SK-N-MC (cell line): ENCODE measurements at regions not wholly inside any gene's neighbourhood (a gene's known extent, or its start where the extent isn't known, plus 50 kb on each side); places are given as distances from the start of the nearest gene placed in this dataset.
"Not testable (repeated sequence)": the region's sequence is repeated elsewhere in the genome, so short reads cannot be mapped to it uniquely, and the experiment has no call there.

ENCODE experiments used
- DNase-seq: peaks from one replicate; pipeline ENCODE4 v3.0.0-alpha.2; 2011; ENCODE audit warnings: low read depth, low spot score
- H3K27ac ChIP-seq: fragments of 200-600 bp; sonication (generic); 2 replicates; pipeline ENCODE4 v1.5.1; 2016; ENCODE audit warnings: mixed run types
- H3K36me3 ChIP-seq: fragments of 200-600 bp; sonication (generic); 2 replicates; pipeline ENCODE4 v1.6.1; 2017; ENCODE audit warnings: antibody characterized with exemption, low read length, mixed read lengths; ENCODE audit not compliant: insufficient read depth
- H3K4me3 ChIP-seq: fragments of 200-600 bp; sonication (generic); 2 replicates; pipeline ENCODE4 v1.5.1; 2016
- H3K9ac ChIP-seq: fragments of 200-600 bp; sonication (generic); 2 replicates; pipeline ENCODE4 v1.8.0; 2017; ENCODE audit warnings: mixed run types, mixed read lengths; ENCODE audit not compliant: insufficient read length
- H3K9me3 ChIP-seq: fragments of 200-600 bp; sonication (generic); 2 replicates; pipeline ENCODE4 v1.6.1; 2017; ENCODE audit warnings: low read depth, mild to moderate bottlenecking, antibody characterized with exemption, low read length, moderate library complexity, mixed read lengths
- EZH2 ChIP-seq: fragments of 200-600 bp; sonication (generic); IDR thresholded peaks from one replicate; pipeline ENCODE4 v1.6.1; 2017; ENCODE audit warnings: antibody characterized with exemption
- FOXP2 ChIP-seq: optimal IDR thresholded peaks from 2 replicates; pipeline ENCODE3; 2011; ENCODE audit warnings: mild to moderate bottlenecking, moderate library complexity; ENCODE audit not compliant: insufficient read depth; ENCODE audit errors: extremely low read length, control extremely low read depth
- POLR2AphosphoS5 ChIP-seq: IDR thresholded peaks from 2 replicates; pipeline ENCODE4 v1.6.1; 2012; ENCODE audit warnings: mild to moderate bottlenecking, low read depth, low read length, borderline replicate concordance

DNA sequence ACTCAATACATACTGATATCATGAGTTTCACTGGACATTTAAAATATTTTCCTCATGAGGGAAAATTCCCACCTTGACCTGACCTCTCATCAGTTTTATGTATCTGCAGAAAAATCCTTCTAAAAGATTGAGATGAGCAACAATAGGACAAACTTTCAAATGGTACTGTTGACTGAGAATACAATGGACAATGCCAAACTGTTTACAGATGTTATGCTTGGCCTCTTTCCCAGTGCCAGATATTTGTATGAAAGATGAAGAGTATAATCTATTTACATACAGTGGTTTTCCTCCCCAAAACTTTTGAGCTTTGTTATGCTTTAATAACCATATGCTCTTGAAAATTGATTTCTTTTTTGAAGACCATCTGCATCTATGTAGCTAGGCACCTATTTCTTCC, 245.1 kb upstream of the RSPO3 start:
- Histone ChIP-seq H3K9me3 (no peaks in the 10 kb centered on the region), H3K4me3 (no peak overlapping the region), H3K36me3 (no peaks in the 10 kb centered on the region), H3K9ac (no peak overlapping the region), H3K27ac (no peak overlapping the region)
- TF ChIP-seq FOXP2 (no peak), EZH2 (no peak), POLR2AphosphoS5 (no peak)
- no peak for DNase-seq

DNA sequence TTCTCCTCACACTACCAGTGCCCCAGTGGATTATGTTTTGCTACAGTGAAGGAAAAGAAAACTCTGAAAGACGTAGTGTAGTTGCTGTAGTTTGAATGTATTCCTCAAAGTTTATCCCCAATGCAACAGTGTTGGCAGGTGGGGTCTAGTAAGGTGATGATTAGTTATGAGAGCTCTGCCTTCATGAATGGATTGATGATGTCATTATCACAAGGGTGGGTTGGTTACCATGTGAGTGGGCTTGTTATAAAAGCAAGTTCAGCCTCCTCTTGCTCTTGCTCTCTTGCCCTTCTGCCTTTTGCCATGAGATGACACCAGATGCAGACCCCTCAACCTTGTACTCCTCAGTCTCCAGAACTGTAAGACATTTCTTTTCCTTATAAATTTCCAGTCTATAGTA, 244.7 kb upstream of the RSPO3 start:
- Histone ChIP-seq H3K9ac (no peak overlapping the region), H3K4me3 (no peak overlapping the region), H3K27ac (no peak overlapping the region), H3K36me3 (no peaks in the 10 kb centered on the region), H3K9me3 (no peaks in the 10 kb centered on the region)
- TF ChIP-seq EZH2 (no peak), POLR2AphosphoS5 (no peak), FOXP2 (no peak)
- DNase-seq = no peak

DNA sequence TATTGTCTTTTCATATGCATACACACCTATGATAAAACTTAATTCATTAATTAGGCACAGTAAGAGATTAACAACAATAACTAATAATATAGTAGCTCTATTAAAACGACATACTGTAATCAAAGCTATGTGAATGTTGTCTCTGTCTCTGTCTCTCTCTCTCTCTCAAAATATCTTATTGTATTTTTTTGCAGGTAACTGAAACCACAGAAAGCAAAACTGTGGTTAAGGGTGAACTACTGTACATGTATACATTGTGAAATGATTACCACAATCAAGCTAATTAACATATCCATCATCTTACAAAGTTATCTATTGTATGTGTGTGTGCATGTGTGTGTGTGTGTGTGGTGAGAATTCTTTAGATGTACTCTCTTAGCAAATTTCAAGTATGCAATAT, 242.0 kb upstream of the RSPO3 start:
- Histone ChIP-seq H3K9me3 (no peaks in the 10 kb centered on the region), H3K9ac (no peak overlapping the region), H3K36me3 (no peaks in the 10 kb centered on the region), H3K27ac (no peak overlapping the region), H3K4me3 (no peak overlapping the region)
- TF ChIP-seq EZH2 = no peak
- no peak for TF ChIP-seq FOXP2
- TF ChIP-seq POLR2AphosphoS5 = no peak
- DNase-seq = no peak

DNA sequence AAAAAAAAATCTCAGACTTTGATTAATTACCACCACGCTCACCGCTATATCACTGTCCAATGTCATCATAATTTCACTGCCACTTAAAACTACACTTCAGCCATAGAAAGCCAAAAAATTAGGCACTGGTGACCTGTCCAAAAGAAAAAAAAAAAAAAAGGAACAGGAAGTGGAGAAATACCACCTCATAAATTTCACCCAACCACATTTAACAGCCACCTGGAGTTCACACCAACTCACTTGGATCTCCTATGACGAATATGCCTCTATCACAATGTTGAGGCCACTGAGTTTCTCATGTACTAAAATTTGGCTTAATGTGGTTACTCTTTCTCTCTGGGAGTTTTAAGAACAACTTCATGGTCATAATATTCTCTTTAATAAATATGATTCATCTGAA, 237.5 kb upstream of the RSPO3 start:
- DNase-seq = no peak
- H3K9me3 ChIP-seq = no peaks in the 10 kb centered on the region
- no peak overlapping the region for H3K9ac ChIP-seq
- H3K27ac ChIP-seq = no peak overlapping the region
- H3K36me3 ChIP-seq = no peaks in the 10 kb centered on the region
- TF ChIP-seq FOXP2 (no peak), EZH2 (no peak), POLR2AphosphoS5 (no peak)
- H3K4me3 ChIP-seq = no peak overlapping the region

DNA sequence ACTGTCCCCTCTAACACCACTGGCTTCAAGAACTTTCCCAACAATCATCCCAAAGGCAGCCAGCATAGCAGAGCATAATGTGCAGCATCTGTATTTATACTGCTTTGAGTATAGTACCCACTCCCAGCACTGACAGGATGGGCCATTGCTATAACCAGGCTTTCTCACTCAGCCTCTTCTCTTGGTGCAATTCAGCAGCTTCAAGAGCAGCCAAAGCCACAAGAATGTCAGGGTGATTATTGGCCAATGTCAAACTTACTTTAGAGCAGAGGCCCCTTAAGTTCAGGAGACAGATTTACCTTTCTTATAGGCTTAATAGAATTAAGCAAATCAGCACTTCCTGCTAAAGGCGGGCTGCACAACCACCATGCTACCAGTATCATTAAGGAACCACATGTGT, 232.4 kb upstream of the RSPO3 start:
- TF ChIP-seq EZH2 (no peak), POLR2AphosphoS5 (no peak), FOXP2 (no peak)
- no peak overlapping the region for H3K9ac ChIP-seq
- no peak for DNase-seq

DNA sequence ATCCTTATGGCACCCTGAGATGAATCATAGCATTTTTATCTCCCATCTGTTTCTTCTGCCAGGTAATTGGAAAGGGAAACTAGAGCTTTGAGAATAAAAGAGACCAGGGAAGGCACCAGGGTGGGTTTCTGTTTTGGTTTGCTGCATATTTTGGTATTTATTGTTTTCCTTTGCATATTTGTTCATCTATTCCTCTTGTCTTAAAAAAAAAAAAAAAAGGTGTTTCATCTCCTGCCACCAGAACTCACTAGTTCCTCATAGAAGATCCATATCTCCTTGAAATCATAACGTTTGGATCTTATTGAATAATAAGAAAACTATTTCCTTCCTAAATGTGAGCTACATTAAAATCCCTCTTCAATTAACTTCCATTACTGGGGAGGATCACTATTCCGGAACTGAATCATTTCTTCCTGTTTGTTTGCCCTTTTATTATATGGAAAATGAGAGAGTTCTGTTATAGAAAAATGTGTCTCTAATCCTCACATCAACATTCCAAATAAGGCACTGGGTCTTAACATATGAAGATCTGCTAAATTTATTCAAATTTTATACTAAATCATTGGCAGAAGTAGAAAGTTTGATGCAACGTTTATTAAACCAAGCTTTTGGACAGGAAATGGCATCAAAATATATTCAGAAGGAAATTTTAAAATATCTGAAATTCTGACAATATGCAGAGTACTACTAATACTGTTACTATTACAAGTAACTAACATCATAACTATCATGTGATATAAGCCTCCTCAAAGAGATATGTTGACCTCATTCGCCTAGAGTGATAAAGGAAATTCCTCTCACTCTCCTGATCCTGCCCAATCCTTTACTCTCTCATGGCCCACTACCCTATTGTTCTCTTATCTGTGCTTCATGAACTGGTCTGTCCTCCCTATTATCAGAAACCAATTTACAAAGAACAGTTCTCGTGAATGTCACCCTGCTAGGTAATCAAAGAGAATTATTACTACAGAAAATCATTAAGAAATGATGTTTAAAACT, 229.4 kb upstream of the RSPO3 start:
- no peak overlapping the region for H3K9ac ChIP-seq
- peak overlapping the region; percentile 52 for H3K27ac ChIP-seq
- H3K4me3 ChIP-seq = no peak overlapping the region
- DNase-seq = no peak
- H3K9me3 ChIP-seq = no peaks in the 10 kb centered on the region
- no peaks in the 10 kb centered on the region for H3K36me3 ChIP-seq
- TF ChIP-seq FOXP2 (no peak), EZH2 (no peak)

More for the DNA sequence above, 232.4 kb upstream of the RSPO3 start:
- H3K4me3 ChIP-seq = no peak overlapping the region
- H3K36me3 ChIP-seq = no peaks in the 10 kb centered on the region
- H3K27ac ChIP-seq = no peak overlapping the region
- no peaks in the 10 kb centered on the region for H3K9me3 ChIP-seq

DNA sequence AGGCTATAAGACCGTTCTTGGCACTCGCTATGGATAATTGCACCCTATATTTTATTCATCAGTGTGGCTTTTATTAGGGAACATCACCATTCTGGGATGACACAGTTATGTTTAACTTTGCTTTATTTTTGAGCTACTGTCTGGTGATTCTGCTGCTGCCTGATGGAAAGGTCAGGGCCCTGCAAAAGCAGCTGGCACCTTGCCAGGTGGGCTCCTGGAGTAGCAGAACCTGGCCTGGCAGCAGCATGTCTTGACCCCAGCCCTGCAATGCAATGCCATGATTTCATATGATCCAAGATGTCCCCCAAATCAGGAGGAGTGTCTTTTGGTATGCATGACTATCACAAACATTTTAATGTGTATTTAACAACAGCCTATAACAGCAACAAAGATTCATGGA, 228.4 kb upstream of the RSPO3 start:
- DNase-seq = no peak
- H3K36me3 ChIP-seq = no peaks in the 10 kb centered on the region
- H3K4me3 ChIP-seq = no peak overlapping the region
- no peak overlapping the region for H3K27ac ChIP-seq
- H3K9ac ChIP-seq = no peak overlapping the region
- no peaks in the 10 kb centered on the region for H3K9me3 ChIP-seq
- TF ChIP-seq POLR2AphosphoS5 = no peak
- no peak for TF ChIP-seq EZH2
- no peak for TF ChIP-seq FOXP2

DNA sequence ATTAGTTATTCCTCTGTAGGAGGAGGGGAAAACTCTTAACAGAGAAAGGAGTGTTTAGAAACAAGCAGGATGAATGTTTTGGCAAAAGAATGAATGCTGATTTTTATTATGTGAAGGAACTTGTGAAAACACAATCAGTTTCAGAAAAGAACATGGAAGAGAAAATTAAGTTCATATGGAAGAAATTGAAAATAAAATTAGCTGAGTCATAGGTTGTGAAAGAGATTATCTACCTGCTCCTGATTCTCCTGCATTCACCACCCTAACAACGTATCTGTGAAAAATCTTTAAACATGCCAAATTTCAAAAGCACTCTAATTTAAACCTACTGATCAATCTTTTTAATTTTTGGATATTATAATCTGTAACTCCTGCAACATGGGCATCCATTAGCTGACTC, 227.3 kb upstream of the RSPO3 start:
- Histone ChIP-seq H3K36me3 (no peaks in the 10 kb centered on the region), H3K9me3 (no peaks in the 10 kb centered on the region), H3K27ac (no peak overlapping the region), H3K9ac (no peak overlapping the region), H3K4me3 (no peak overlapping the region)
- no peak for DNase-seq
- no peak for TF ChIP-seq FOXP2
- TF ChIP-seq EZH2 = no peak
- no peak for TF ChIP-seq POLR2AphosphoS5

DNA sequence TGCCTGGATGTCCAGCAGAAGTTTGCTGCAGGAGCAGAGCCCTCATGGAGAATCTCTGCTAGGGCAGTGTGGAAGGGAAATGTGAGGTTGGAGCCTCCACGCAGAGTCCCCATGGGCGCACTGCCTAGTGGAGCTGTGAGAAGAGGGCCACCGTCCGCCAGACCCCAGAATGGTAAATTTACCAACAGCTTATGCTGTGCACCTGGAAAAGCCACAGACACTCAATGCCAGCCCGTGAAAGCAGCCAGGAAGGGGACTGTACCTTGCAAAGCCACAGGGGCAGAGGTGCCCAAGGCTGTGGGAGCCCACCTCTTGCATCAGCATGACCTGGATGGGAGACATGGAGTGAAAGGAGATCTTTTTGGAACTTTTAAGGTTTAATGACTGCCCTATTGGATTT, 225.6 kb upstream of the RSPO3 start:
- not testable (repeated sequence) for DNase-seq, H3K27ac ChIP-seq, H3K36me3 ChIP-seq, H3K9me3 ChIP-seq, H3K9ac ChIP-seq, H3K4me3 ChIP-seq
